Stomach (tissue), 4 donors: ENCODE measurements at regions not wholly inside any gene's neighbourhood (a gene's known extent, or its start where the extent isn't known, plus 50 kb on each side); places are given as distances from the start of the nearest gene placed in this dataset.

Source experiments
- CTCF ChIP-seq, 7 experiments: fragments of 450-650 bp in 4 of 7; fragments of 200-600 bp in 3 of 7; sonication (generic) in 3 of 7; IDR thresholded peaks; one replicate each; pipeline ENCODE4 v1.5.1; 2016 to 2019; ENCODE audit warnings: antibody characterized with exemption in 7 of 7, control low read depth in 2 of 7, mild to moderate bottlenecking in 1 of 7
- POLR2A ChIP-seq, 4 donors: fragments of 450-650 bp; IDR thresholded peaks; one replicate each; pipeline ENCODE4 v1.6.1; 2016; ENCODE audit warnings: antibody characterized with exemption in 4 of 4, control low read depth in 2 of 4, mild to moderate bottlenecking in 1 of 4, moderate library complexity in 1 of 4
- POLR2AphosphoS5 ChIP-seq, 3 donors: sonication (generic); formaldehyde crosslinking; IDR thresholded peaks; one replicate each; pipeline ENCODE4 v1.6.1; 2016; ENCODE audit warnings: antibody characterized with exemption in 3 of 3

GRCh38 chr1:221575605-221576004 is 166.3 kb downstream of the DUSP10 start:
- TF ChIP-seq CTCF (IDR thresholded peaks at IDR 0.05) = no peak
- no peak for TF ChIP-seq POLR2A (IDR thresholded peaks at IDR 0.05)
- no peak for TF ChIP-seq POLR2AphosphoS5 (IDR thresholded peaks at IDR 0.05)
